ENCODE measurements at regions not wholly inside any gene's neighbourhood (a gene's known extent, or its start where the extent isn't known, plus 50 kb on each side); places are given as distances from the start of the nearest gene placed in this dataset.
"Not testable (repeated sequence)": the region's sequence is repeated elsewhere in the genome, so short reads cannot be mapped to it uniquely, and the experiment has no call there.

- no peak for DNase-seq (ENCODE audit: low spot score)
Measured at GRCh38 chr3:21989341-21990042, 238.5 kb upstream of the ZNF385D start.

- no peak for DNase-seq (ENCODE audit: low spot score)
Measured at GRCh38 chr3:21991061-21991460, 240.1 kb upstream of the ZNF385D start.

GRCh38 chr3:21995079-21995607 lies 244.1 kb upstream of the ZNF385D start:
- no peak for DNase-seq (ENCODE audit: low spot score)

GRCh38 chr3:22007368-22007767 lies 256.4 kb upstream of the ZNF385D start:
- no peak for DNase-seq (ENCODE audit: low spot score)

- no peak for DNase-seq (ENCODE audit: low spot score)
Measured at GRCh38 chr3:22010997-22011396, 260.0 kb upstream of the ZNF385D start.

- DNase-seq (ENCODE audit: low spot score) = no peak
Measured at GRCh38 chr3:22012471-22012870, 261.5 kb upstream of the ZNF385D start.

GRCh38 chr3:22013641-22014040 lies 262.6 kb upstream of the ZNF385D start:
- no peak for DNase-seq (ENCODE audit: low spot score)

GRCh38 chr3:22016197-22016596 lies 265.2 kb upstream of the ZNF385D start:
- no peak for DNase-seq (ENCODE audit: low spot score)

GRCh38 chr3:22024638-22025037 lies 273.6 kb upstream of the ZNF385D start:
- DNase-seq (ENCODE audit: low spot score) = not testable (repeated sequence)

- DNase-seq (ENCODE audit: low spot score) = no peak
Measured at GRCh38 chr3:22029480-22029879, 278.5 kb upstream of the ZNF385D start.

- DNase-seq (ENCODE audit: low spot score) = no peak
Measured at GRCh38 chr3:22039161-22039560, 288.2 kb upstream of the ZNF385D start.

GRCh38 chr3:22040150-22040549 lies 289.1 kb upstream of the ZNF385D start:
- no peak for DNase-seq (ENCODE audit: low spot score)

GRCh38 chr3:22045882-22046281 lies 294.9 kb upstream of the ZNF385D start:
- no peak for DNase-seq (ENCODE audit: low spot score)

- DNase-seq (ENCODE audit: low spot score) = no peak
Measured at GRCh38 chr3:22063500-22063899, 312.5 kb upstream of the ZNF385D start.

GRCh38 chr3:22068619-22069018 lies 317.6 kb upstream of the ZNF385D start:
- DNase-seq (ENCODE audit: low spot score) = no peak

GRCh38 chr3:22088204-22088603 lies 337.2 kb upstream of the ZNF385D start:
- DNase-seq (ENCODE audit: low spot score) = no peak

GRCh38 chr3:22089284-22089683 lies 338.3 kb upstream of the ZNF385D start:
- no peak for DNase-seq (ENCODE audit: low spot score)

GRCh38 chr3:22091329-22091728 lies 340.3 kb upstream of the ZNF385D start:
- no peak for DNase-seq (ENCODE audit: low spot score)

- DNase-seq (ENCODE audit: low spot score) = no peak
Measured at GRCh38 chr3:22098021-22098420, 347.0 kb upstream of the ZNF385D start.

GRCh38 chr3:22101351-22101750 lies 350.3 kb upstream of the ZNF385D start:
- DNase-seq (ENCODE audit: low spot score) = no peak

- DNase-seq (ENCODE audit: low spot score) = no peak
Measured at GRCh38 chr3:22101811-22102210, 350.8 kb upstream of the ZNF385D start.

GRCh38 chr3:22103423-22103822 lies 352.4 kb upstream of the ZNF385D start:
- DNase-seq (ENCODE audit: low spot score) = no peak

GRCh38 chr3:22106213-22106896 lies 355.3 kb upstream of the ZNF385D start:
- DNase-seq (ENCODE audit: low spot score) = no peak

- DNase-seq (ENCODE audit: low spot score) = no peak
Measured at GRCh38 chr3:22111226-22111625, 360.2 kb upstream of the ZNF385D start.
